Fibroblast of lung (primary cell): ENCODE measurements at regions not wholly inside any gene's neighbourhood (a gene's known extent, or its start where the extent isn't known, plus 50 kb on each side); places are given as distances from the start of the nearest gene placed in this dataset.

Source experiments
- DNase-seq, 2 donors: peaks; one replicate each; pipeline versions ENCODE4 v3.0.0 to v3.0.0-alpha.2; 2010; ENCODE audit warnings: low read depth in 2 of 2
- H2AFZ ChIP-seq: 2 replicates; pipeline ENCODE4 v1.5.1; 2012; ENCODE audit warnings: low read length, control low read depth, inconsistent platforms
- H3K27ac ChIP-seq: 2 replicates; pipeline ENCODE4 v1.5.1; 2011; ENCODE audit warnings: low read length, control low read depth; ENCODE audit not compliant: insufficient read depth
- H3K27me3 ChIP-seq: 2 replicates; pipeline ENCODE4 v1.5.1; 2011; ENCODE audit warnings: mild to moderate bottlenecking, low read length; ENCODE audit not compliant: control insufficient read depth, insufficient read depth
- H3K36me3 ChIP-seq: 2 replicates; pipeline ENCODE4 v1.5.1; 2011; ENCODE audit warnings: low read length; ENCODE audit not compliant: control insufficient read depth, insufficient read depth
- H3K4me1 ChIP-seq: 2 replicates; pipeline ENCODE4 v1.5.1; 2011; ENCODE audit warnings: low read length; ENCODE audit not compliant: control insufficient read depth, insufficient read depth; ENCODE audit errors: extremely low read depth
- H3K4me2 ChIP-seq: 2 replicates; pipeline ENCODE4 v1.5.1; 2011; ENCODE audit warnings: low read length, control low read depth; ENCODE audit not compliant: insufficient read depth; ENCODE audit errors: extremely low read depth
- H3K4me3 ChIP-seq, 4 experiments: fragments of 200-600 bp in 1 of 4; sonication (generic) in 1 of 4; replicated peaks in 1 of 4; 2 replicates each; pipeline ENCODE4 v1.5.1; 2011 to 2016; ENCODE audit warnings: low read length in 4 of 4, low read depth in 3 of 4, mild to moderate bottlenecking in 3 of 4, control low read depth in 2 of 4, inconsistent platforms in 1 of 4, mixed read lengths in 1 of 4; ENCODE audit not compliant: insufficient read depth in 1 of 4; ENCODE audit errors: control extremely low read depth in 1 of 4
- H3K79me2 ChIP-seq: 2 replicates; pipeline ENCODE4 v1.5.1; 2012; ENCODE audit warnings: mild to moderate bottlenecking, low read length, inconsistent platforms; ENCODE audit not compliant: control insufficient read depth, insufficient read depth
- H3K9ac ChIP-seq: 2 replicates; pipeline ENCODE4 v1.5.1; 2011; ENCODE audit warnings: mild to moderate bottlenecking, low read length, control low read depth; ENCODE audit not compliant: insufficient read depth
- H3K9me3 ChIP-seq: 2 replicates; pipeline ENCODE4 v1.5.1; 2012; ENCODE audit warnings: low read depth, low read length; ENCODE audit not compliant: control insufficient read depth, insufficient read depth
- H4K20me1 ChIP-seq: 2 replicates; pipeline ENCODE4 v1.5.1; 2011; ENCODE audit warnings: low read length; ENCODE audit not compliant: control insufficient read depth, insufficient read depth; ENCODE audit errors: extremely low read depth
- CTCF ChIP-seq, 2 donors: IDR thresholded peaks in 1 of 2; conservative IDR thresholded peaks in 1 of 2; 1 replicate in 1 of 2; 2 replicates in 1 of 2; pipeline ENCODE4 v1.5.1; 2011 to 2012; ENCODE audit warnings: low read length in 2 of 2, control low read depth in 1 of 2, inconsistent platforms in 1 of 2, low read depth in 1 of 2, mild to moderate bottlenecking in 1 of 2
- EZH2 ChIP-seq: IDR thresholded peaks from 2 replicates; pipeline ENCODE4 v1.5.1; 2012; ENCODE audit warnings: low read length, control low read depth, mild to moderate bottlenecking; ENCODE audit errors: missing control alignments

GRCh38 chr14:101456246-101457175 lies 104.8 kb upstream of the DIO3 start:
- Histone ChIP-seq H4K20me1 (no peaks in the 10 kb centered on the region), H3K36me3 (no peaks in the 10 kb centered on the region), H3K27me3 (no peaks in the 10 kb centered on the region), H3K4me3 (no peak overlapping the region), H3K79me2 (no peaks in the 10 kb centered on the region), H3K4me1 (no peaks in the 10 kb centered on the region), H3K4me2 (no peak overlapping the region), H3K27ac (no peak overlapping the region), H3K9ac (no peak overlapping the region), H2AFZ (no peak overlapping the region), H3K9me3 (no peaks in the 10 kb centered on the region)
- DNase-seq = no peak
- TF ChIP-seq EZH2 (no peak), CTCF (conservative IDR thresholded peaks at IDR 0.05 in 1 of 2, IDR thresholded peaks at IDR 0.05 in 1 of 2; ENCODE audit: low read depth in 1 of 2, low read length in 2 of 2) (no peak)

GRCh38 chr14:101457301-101457935 lies 103.9 kb upstream of the DIO3 start:
- Histone ChIP-seq H3K79me2 (no peaks in the 10 kb centered on the region), H4K20me1 (no peaks in the 10 kb centered on the region), H3K27me3 (no peaks in the 10 kb centered on the region), H3K9ac (no peak overlapping the region), H3K4me2 (no peak overlapping the region), H3K4me1 (no peaks in the 10 kb centered on the region), H2AFZ (no peak overlapping the region), H3K4me3 (no peak overlapping the region), H3K9me3 (no peaks in the 10 kb centered on the region), H3K36me3 (no peaks in the 10 kb centered on the region), H3K27ac (no peak overlapping the region)
- DNase-seq = no peak
- no peak for TF ChIP-seq EZH2
- TF ChIP-seq CTCF (conservative IDR thresholded peaks at IDR 0.05 in 1 of 2, IDR thresholded peaks at IDR 0.05 in 1 of 2; ENCODE audit: low read depth in 1 of 2, low read length in 2 of 2) = no peak

- no peak overlapping the region for H3K4me3 ChIP-seq
- H3K27me3 ChIP-seq = no peaks in the 10 kb centered on the region
- no peak for TF ChIP-seq EZH2
- no peak for TF ChIP-seq CTCF (conservative IDR thresholded peaks at IDR 0.05 in 1 of 2, IDR thresholded peaks at IDR 0.05 in 1 of 2; ENCODE audit: low read depth in 1 of 2, low read length in 2 of 2)
- no peaks in the 10 kb centered on the region for H3K36me3 ChIP-seq
- H4K20me1 ChIP-seq = no peaks in the 10 kb centered on the region
- no peak overlapping the region for H3K27ac ChIP-seq
- H3K79me2 ChIP-seq = no peaks in the 10 kb centered on the region
- no peak for DNase-seq
- no peak overlapping the region for H3K9ac ChIP-seq
- H3K4me2 ChIP-seq = no peak overlapping the region
- H3K4me1 ChIP-seq = no peaks in the 10 kb centered on the region
- H3K9me3 ChIP-seq = no peaks in the 10 kb centered on the region
- no peak overlapping the region for H2AFZ ChIP-seq
These were observed 103.2 kb upstream of the DIO3 start for GRCh38 chr14:101457936-101458740.
